ENCODE measurements at regions not wholly inside any gene's neighbourhood (a gene's known extent, or its start where the extent isn't known, plus 50 kb on each side); places are given as distances from the start of the nearest gene placed in this dataset.

- H3K9me3 ChIP-seq = no peaks in the 10 kb centered on the region
- ATAC-seq = no peak
- 76% methylated on average over 2 of the region's 2 CpGs for WGBS (ENCODE audit: insufficient coverage, low coverage, low lambda C conversion rate, missing lambda C conversion rate)
Measured at GRCh38 chr2:133720429-133720828, 152.2 kb upstream of the NCKAP5 start.

GRCh38 chr2:133721118-133721517, 152.9 kb upstream of the NCKAP5 start:
- no peaks in the 10 kb centered on the region for H3K9me3 ChIP-seq
- no peak overlapping the region for H3K4me3 ChIP-seq
- DNase-seq = no peak
- no peaks in the 10 kb centered on the region for H3K36me3 ChIP-seq
- TF ChIP-seq POLR2A (IDR thresholded peaks at IDR 0.05) = no peak
- TF ChIP-seq CTCF (IDR thresholded peaks at IDR 0.05) = no peak
- no peaks in the 10 kb centered on the region for H3K27me3 ChIP-seq
- peaks cover 0 to under 1% (median 0%) of the 10 kb centered on the region in 4 donors for H3K4me1 ChIP-seq
- no peak overlapping the region for H3K27ac ChIP-seq
- intact Hi-C loops (cut with DNase I) = no loop called here
- ATAC-seq = peak in 2 of 4 donors; percentile 39 to 48
- 53% methylated on average over 3 of the region's 3 CpGs for WGBS (ENCODE audit: insufficient coverage, low coverage, low lambda C conversion rate, missing lambda C conversion rate)

More at GRCh38 chr2:133720429-133720828, 152.2 kb upstream of the NCKAP5 start:
- TF ChIP-seq CTCF (IDR thresholded peaks at IDR 0.05) (no peak), POLR2A (IDR thresholded peaks at IDR 0.05) (no peak)
- Histone ChIP-seq H3K4me3 (no peak overlapping the region), H3K27me3 (no peaks in the 10 kb centered on the region), H3K27ac (no peak overlapping the region), H3K36me3 (no peaks in the 10 kb centered on the region), H3K4me1 (no peaks in the 10 kb centered on the region)
- DNase-seq = no peak
- intact Hi-C loops (cut with DNase I) = no loop called here

- Histone ChIP-seq H3K36me3 (no peaks in the 10 kb centered on the region), H3K27ac (no peak overlapping the region)
- WGBS (ENCODE audit: insufficient coverage, low coverage, low lambda C conversion rate, missing lambda C conversion rate) = 84% methylated on average over 3 of the region's 3 CpGs
Measured at GRCh38 chr2:133723133-133723532, 154.9 kb upstream of the NCKAP5 start.

GRCh38 chr2:133726973-133727372, 158.7 kb upstream of the NCKAP5 start:
- H3K36me3 ChIP-seq = no peaks in the 10 kb centered on the region
- H3K27ac ChIP-seq = peak overlapping the region in 1 of 3 donors; percentile 33
- 17% methylated on average over 5 of the region's 5 CpGs for WGBS (ENCODE audit: insufficient coverage, low coverage, low lambda C conversion rate, missing lambda C conversion rate)
- peaks cover 0 to 8% (median 0%) of the 10 kb centered on the region in 4 donors for H3K4me1 ChIP-seq
- TF ChIP-seq POLR2A (IDR thresholded peaks at IDR 0.05) (no peak), CTCF (IDR thresholded peaks at IDR 0.05) (no peak)
- H3K4me3 ChIP-seq = peak overlapping the region in 2 of 3 donors; percentile 29
- peak; percentile 65 to 85 (median 76) for ATAC-seq
- no peaks in the 10 kb centered on the region for H3K27me3 ChIP-seq
- no peak for DNase-seq
- H3K9me3 ChIP-seq = no peaks in the 10 kb centered on the region
- intact Hi-C loops (cut with DNase I) = no loop called here

More at GRCh38 chr2:133723133-133723532, 154.9 kb upstream of the NCKAP5 start:
- no peak overlapping the region for H3K4me3 ChIP-seq
- TF ChIP-seq POLR2A (IDR thresholded peaks at IDR 0.05) = no peak
- intact Hi-C loops (cut with DNase I) = no loop called here
- no peaks in the 10 kb centered on the region for H3K27me3 ChIP-seq
- no peak for DNase-seq
- no peak for ATAC-seq
- H3K9me3 ChIP-seq = no peaks in the 10 kb centered on the region
- peaks cover 0 to 8% (median 0%) of the 10 kb centered on the region in 4 donors for H3K4me1 ChIP-seq

- H3K4me1 ChIP-seq = no peaks in the 10 kb centered on the region
- ATAC-seq (no peak), DNase-seq (no peak)
- H3K36me3 ChIP-seq = no peaks in the 10 kb centered on the region
- TF ChIP-seq CTCF (IDR thresholded peaks at IDR 0.05) (no peak), POLR2A (IDR thresholded peaks at IDR 0.05) (no peak)
- H3K27ac ChIP-seq = no peak overlapping the region
- no peaks in the 10 kb centered on the region for H3K9me3 ChIP-seq
- 100% methylated on average over 2 of the region's 2 CpGs for WGBS (ENCODE audit: insufficient coverage, low coverage, low lambda C conversion rate, missing lambda C conversion rate)
- no peak overlapping the region for H3K4me3 ChIP-seq
- intact Hi-C loops (cut with DNase I) = no loop called here
- no peaks in the 10 kb centered on the region for H3K27me3 ChIP-seq
Measured at GRCh38 chr2:133732059-133732458, 163.8 kb upstream of the NCKAP5 start.

Data from right lobe of liver (tissue), 6 donors.